ENCODE measurements at regions not wholly inside any gene's neighbourhood (a gene's known extent, or its start where the extent isn't known, plus 50 kb on each side); places are given as distances from the start of the nearest gene placed in this dataset.

DNA sequence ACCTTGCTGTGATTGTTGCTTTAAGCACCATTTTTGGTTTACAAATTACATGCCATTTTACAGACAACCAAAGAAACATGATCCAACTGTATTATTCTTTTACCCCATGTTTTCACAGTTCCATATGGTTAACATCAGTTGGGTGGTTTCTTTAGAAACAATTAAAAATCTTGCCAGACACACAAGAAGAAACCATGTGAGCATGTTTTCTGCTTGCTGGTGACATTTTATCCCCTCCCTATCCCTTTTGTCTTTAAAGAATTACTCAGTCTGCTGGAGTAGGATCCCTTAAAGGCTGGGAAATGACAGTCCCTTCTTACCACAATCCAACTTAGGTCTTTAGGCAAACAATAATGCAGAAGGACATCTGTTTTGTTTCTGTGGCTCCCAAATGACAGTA, 121.8 kb upstream of the PLXNC1 start:
- ChIA-PET CTCF (no interaction called here), SMC1A (ENCODE audit: uncharacterized antibody, unreplicated experiment) (no interaction called here), RAD21 (ENCODE audit: unreplicated experiment) (no interaction called here), POLR2A (no interaction called here)
- H3K4me1 ChIP-seq (ENCODE audit: control insufficient read depth, insufficient read depth, low read length), result no peaks in the 10 kb centered on the region
- DNase-seq (ENCODE audit: low read depth, low spot score) (no peak), ATAC-seq (no peak), FAIRE-seq (no peak)
- H4K20me1 ChIP-seq (ENCODE audit: control insufficient read depth, insufficient read depth), result no peaks in the 10 kb centered on the region
- TF ChIP-seq SREBF1 (IDR thresholded peaks at IDR 0.05; ENCODE audit: low read length) (no peak), CBFB (IDR thresholded peaks at IDR 0.05; ENCODE audit: low read depth) (no peak), CHD4 (IDR thresholded peaks at IDR 0.05) (no peak), EP300 (IDR thresholded peaks at IDR 0.05; ENCODE audit: borderline replicate concordance in 1 of 2, control insufficient read depth in 1 of 2, low read depth in 2 of 2, low read length in 2 of 2) (no peak), CTCF (IDR thresholded peaks at IDR 0.05 in 2 of 3, conservative IDR thresholded peaks at IDR 0.05 in 1 of 3; ENCODE audit: control insufficient read depth in 2 of 3, extremely low read depth in 1 of 3, insufficient read depth in 1 of 3, low read depth in 3 of 3, low read length in 3 of 3) (no peak), ZNF24 (IDR thresholded peaks at IDR 0.05) (no peak), SREBF2 (IDR thresholded peaks at IDR 0.05; ENCODE audit: low read length) (no peak), SMC3 (IDR thresholded peaks at IDR 0.05; ENCODE audit: borderline replicate concordance, low read length) (no peak)
- TF ChIP-seq, protein P1, sequence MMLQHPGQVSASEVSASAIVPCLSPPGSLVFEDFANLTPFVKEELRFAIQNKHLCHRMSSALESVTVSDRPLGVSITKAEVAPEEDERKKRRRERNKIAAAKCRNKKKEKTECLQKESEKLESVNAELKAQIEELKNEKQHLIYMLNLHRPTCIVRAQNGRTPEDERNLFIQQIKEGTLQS (IDR thresholded peaks at IDR 0.05; ENCODE audit: borderline replicate concordance, extremely low read depth, low read depth, low read length), result no peak
- TF ChIP-seq, protein P2, sequence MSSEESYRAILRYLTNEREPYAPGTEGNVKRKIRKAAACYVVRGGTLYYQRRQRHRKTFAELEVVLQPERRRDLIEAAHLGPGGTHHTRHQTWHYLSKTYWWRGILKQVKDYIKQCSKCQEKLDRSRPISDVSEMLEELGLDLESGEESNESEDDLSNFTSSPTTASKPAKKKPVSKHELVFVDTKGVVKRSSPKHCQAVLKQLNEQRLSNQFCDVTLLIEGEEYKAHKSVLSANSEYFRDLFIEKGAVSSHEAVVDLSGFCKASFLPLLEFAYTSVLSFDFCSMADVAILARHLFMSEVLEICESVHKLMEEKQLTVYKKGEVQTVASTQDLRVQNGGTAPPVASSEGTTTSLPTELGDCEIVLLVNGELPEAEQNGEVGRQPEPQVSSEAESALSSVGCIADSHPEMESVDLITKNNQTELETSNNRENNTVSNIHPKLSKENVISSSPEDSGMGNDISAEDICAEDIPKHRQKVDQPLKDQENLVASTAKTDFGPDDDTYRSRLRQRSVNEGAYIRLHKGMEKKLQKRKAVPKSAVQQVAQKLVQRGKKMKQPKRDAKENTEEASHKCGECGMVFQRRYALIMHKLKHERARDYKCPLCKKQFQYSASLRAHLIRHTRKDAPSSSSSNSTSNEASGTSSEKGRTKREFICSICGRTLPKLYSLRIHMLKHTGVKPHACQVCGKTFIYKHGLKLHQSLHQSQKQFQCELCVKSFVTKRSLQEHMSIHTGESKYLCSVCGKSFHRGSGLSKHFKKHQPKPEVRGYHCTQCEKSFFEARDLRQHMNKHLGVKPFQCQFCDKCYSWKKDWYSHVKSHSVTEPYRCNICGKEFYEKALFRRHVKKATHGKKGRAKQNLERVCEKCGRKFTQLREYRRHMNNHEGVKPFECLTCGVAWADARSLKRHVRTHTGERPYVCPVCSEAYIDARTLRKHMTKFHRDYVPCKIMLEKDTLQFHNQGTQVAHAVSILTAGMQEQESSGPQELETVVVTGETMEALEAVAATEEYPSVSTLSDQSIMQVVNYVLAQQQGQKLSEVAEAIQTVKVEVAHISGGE (CRISPR knock-in tag; IDR thresholded peaks at IDR 0.05), result no peak
- intact Hi-C loops (cut with micrococcal nuclease; ENCODE audit: unreplicated experiment) (no loop called here), in situ Hi-C loops (cut with MboI) (no loop called here)
- H2AFZ ChIP-seq (ENCODE audit: control insufficient read depth, low read depth, low read length), result no peak overlapping the region
- no peaks in the 10 kb centered on the region for H3K79me2 ChIP-seq (ENCODE audit: control insufficient read depth, insufficient read depth, low read length)
- BruUV-seq (replicated peaks), result no TSS peak
- no peaks in the 10 kb centered on the region for H3K27me3 ChIP-seq (replicated peaks in 1 of 2; ENCODE audit: control insufficient read depth in 2 of 2, insufficient read depth in 2 of 2, low read length in 1 of 2)
- no peak overlapping the region for H3K9ac ChIP-seq (ENCODE audit: control insufficient read depth, insufficient read depth, low read length)
- H3K36me3 ChIP-seq (ENCODE audit: control insufficient read depth in 2 of 2, insufficient read depth in 2 of 2, low read length in 1 of 2), result no peaks in the 10 kb centered on the region
- H3K9me3 ChIP-seq (replicated peaks; ENCODE audit: control insufficient read depth, insufficient read depth, low read length), result no peaks in the 10 kb centered on the region; the same call in 1 of the 3 replicates
- no peak overlapping the region for H3K4me2 ChIP-seq (ENCODE audit: control insufficient read depth, insufficient read depth)
- H3K4me3 ChIP-seq, result no peak overlapping the region
- no peak overlapping the region for H3K27ac ChIP-seq (ENCODE audit: control insufficient read depth, insufficient read depth)
